ENCODE measurements at regions not wholly inside any gene's neighbourhood (a gene's known extent, or its start where the extent isn't known, plus 50 kb on each side); places are given as distances from the start of the nearest gene placed in this dataset.

DNA sequence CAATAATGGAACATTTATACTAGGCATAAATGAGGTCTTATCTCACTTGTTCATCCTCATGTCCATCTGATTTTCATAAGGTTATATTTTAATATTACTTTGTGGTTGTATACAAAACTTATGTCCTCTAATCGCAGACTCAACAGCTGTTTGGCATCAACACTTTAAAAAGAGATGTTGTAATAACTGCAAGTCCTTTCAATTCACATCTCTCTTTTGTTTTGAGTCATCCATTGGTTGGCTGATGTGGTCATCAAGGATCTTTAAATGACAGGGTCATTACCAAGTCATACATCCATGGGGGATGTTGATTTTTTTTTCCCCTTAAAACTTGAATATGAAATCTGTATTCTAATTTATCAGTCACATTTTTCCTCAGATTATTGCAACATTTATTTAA is 299.4 kb upstream of the NRSN1 start:
- no peak overlapping the region for H3K27ac ChIP-seq (ENCODE audit: low read depth in 1 of 2, low read length in 1 of 2)
- H3K9ac ChIP-seq (ENCODE audit: insufficient read depth in 1 of 2, low read length in 2 of 2), result no peak overlapping the region
- H3K27me3 ChIP-seq (ENCODE audit: control insufficient read depth in 3 of 3, insufficient read depth in 3 of 3, low read length in 2 of 3), result no peaks in the 10 kb centered on the region
- peaks cover 0 to 6% (median 0%) of the 10 kb centered on the region in 5 donors for H3K4me1 ChIP-seq (ENCODE audit: control insufficient read depth in 5 of 5, insufficient read depth in 5 of 5, low read length in 5 of 5)
- WGBS, 2 donors, result 76 to 87% methylated on average over 1 of the region's 1 CpG
- ATAC-seq (ENCODE audit: insufficient read depth, low FRiP score) (no peak), DNase-seq (peak in 2 of 3 donors; percentile 67 to 73)
- no peak overlapping the region for H3K4me3 ChIP-seq
- H3K36me3 ChIP-seq (ENCODE audit: control insufficient read depth in 4 of 4, insufficient read depth in 4 of 4, low read length in 4 of 4), result no peaks in the 10 kb centered on the region
- H3K9me3 ChIP-seq (ENCODE audit: control insufficient read depth in 4 of 4, insufficient read depth in 3 of 4, low read length in 3 of 4), result peaks cover 0 to 3% (median 0%) of the 10 kb centered on the region in 4 donors
- no peak for TF ChIP-seq CTCF (IDR thresholded peaks at IDR 0.05; ENCODE audit: control extremely low read depth, extremely low read depth)

- H3K9me3 ChIP-seq (ENCODE audit: control insufficient read depth in 4 of 4, insufficient read depth in 3 of 4, low read length in 3 of 4), result peaks cover 0 to 3% (median 0%) of the 10 kb centered on the region in 4 donors
- peaks cover 0 to 6% (median 0%) of the 10 kb centered on the region in 5 donors for H3K4me1 ChIP-seq (ENCODE audit: control insufficient read depth in 5 of 5, insufficient read depth in 5 of 5, low read length in 5 of 5)
- no peak for ATAC-seq (ENCODE audit: insufficient read depth, low FRiP score)
- H3K9ac ChIP-seq (ENCODE audit: insufficient read depth in 1 of 2, low read length in 2 of 2), result no peak overlapping the region
- no peak overlapping the region for H3K27ac ChIP-seq (ENCODE audit: low read depth in 1 of 2, low read length in 1 of 2)
- DNase-seq, result no peak
- WGBS, 2 donors, result 93 to 99% methylated on average over 6 of the region's 6 CpGs
- no peak overlapping the region for H3K4me3 ChIP-seq
- H3K27me3 ChIP-seq (ENCODE audit: control insufficient read depth in 3 of 3, insufficient read depth in 3 of 3, low read length in 2 of 3), result no peaks in the 10 kb centered on the region
- no peaks in the 10 kb centered on the region for H3K36me3 ChIP-seq (ENCODE audit: control insufficient read depth in 4 of 4, insufficient read depth in 4 of 4, low read length in 4 of 4)
- TF ChIP-seq CTCF (IDR thresholded peaks at IDR 0.05; ENCODE audit: control extremely low read depth, extremely low read depth), result no peak
These were observed 297.2 kb upstream of the NRSN1 start for GRCh38 chr6:23828861-23829260.

DNA sequence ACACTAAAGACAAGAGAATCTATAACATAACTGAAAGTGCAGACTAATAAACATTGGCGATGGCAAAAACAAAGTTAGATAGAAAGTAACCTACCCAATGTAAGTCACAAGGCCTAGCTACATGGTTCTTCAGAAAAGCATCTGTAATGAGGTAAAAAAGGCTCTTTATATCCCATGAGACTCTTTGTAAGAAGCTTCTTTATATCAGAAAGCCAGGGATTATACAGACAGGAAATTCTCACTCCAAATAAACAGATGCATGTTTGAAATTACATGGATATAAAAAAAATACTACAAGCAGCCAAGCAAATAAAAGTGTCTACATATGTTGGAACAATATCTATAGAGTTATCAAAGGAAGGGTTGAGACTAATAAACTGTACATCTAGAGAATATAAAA is 284.9 kb upstream of the NRSN1 start:
- ATAC-seq (ENCODE audit: insufficient read depth, low FRiP score) (no peak), DNase-seq (no peak)
- H3K4me3 ChIP-seq, result no peak overlapping the region
- no peaks in the 10 kb centered on the region for H3K27me3 ChIP-seq (ENCODE audit: control insufficient read depth in 3 of 3, insufficient read depth in 3 of 3, low read length in 2 of 3)
- no peak for TF ChIP-seq CTCF (IDR thresholded peaks at IDR 0.05; ENCODE audit: control extremely low read depth, extremely low read depth)
- no peaks in the 10 kb centered on the region for H3K4me1 ChIP-seq (ENCODE audit: control insufficient read depth in 5 of 5, insufficient read depth in 5 of 5, low read length in 5 of 5)
- no peaks in the 10 kb centered on the region for H3K36me3 ChIP-seq (ENCODE audit: control insufficient read depth in 4 of 4, insufficient read depth in 4 of 4, low read length in 4 of 4)
- no peak overlapping the region for H3K27ac ChIP-seq (ENCODE audit: low read depth in 1 of 2, low read length in 1 of 2)
- no peak overlapping the region for H3K9ac ChIP-seq (ENCODE audit: insufficient read depth in 1 of 2, low read length in 2 of 2)
- WGBS, 2 donors, result 93 to 96% methylated on average over 1 of the region's 1 CpG
- H3K9me3 ChIP-seq (ENCODE audit: control insufficient read depth in 4 of 4, insufficient read depth in 3 of 4, low read length in 3 of 4), result no peaks in the 10 kb centered on the region

GRCh38 chr6:23842760-23843159 is 283.3 kb upstream of the NRSN1 start:
- WGBS, 2 donors, result 68 to 85% methylated on average over 3 of the region's 3 CpGs

More at GRCh38 chr6:23842760-23843159, 283.3 kb upstream of the NRSN1 start:
- no peaks in the 10 kb centered on the region for H3K4me1 ChIP-seq (ENCODE audit: control insufficient read depth in 5 of 5, insufficient read depth in 5 of 5, low read length in 5 of 5)
- no peaks in the 10 kb centered on the region for H3K27me3 ChIP-seq (ENCODE audit: control insufficient read depth in 3 of 3, insufficient read depth in 3 of 3, low read length in 2 of 3)
- DNase-seq (no peak), ATAC-seq (ENCODE audit: insufficient read depth, low FRiP score) (no peak)
- H3K9me3 ChIP-seq (ENCODE audit: control insufficient read depth in 4 of 4, insufficient read depth in 3 of 4, low read length in 3 of 4), result no peaks in the 10 kb centered on the region
- no peak for TF ChIP-seq CTCF (IDR thresholded peaks at IDR 0.05; ENCODE audit: control extremely low read depth, extremely low read depth)
- no peak overlapping the region for H3K4me3 ChIP-seq
- no peaks in the 10 kb centered on the region for H3K36me3 ChIP-seq (ENCODE audit: control insufficient read depth in 4 of 4, insufficient read depth in 4 of 4, low read length in 4 of 4)
- no peak overlapping the region for H3K9ac ChIP-seq (ENCODE audit: insufficient read depth in 1 of 2, low read length in 2 of 2)
- no peak overlapping the region for H3K27ac ChIP-seq (ENCODE audit: low read depth in 1 of 2, low read length in 1 of 2)

All from lung (tissue), 11 donors.